ENCODE measurements at regions not wholly inside any gene's neighbourhood (a gene's known extent, or its start where the extent isn't known, plus 50 kb on each side); places are given as distances from the start of the nearest gene placed in this dataset.

DNA sequence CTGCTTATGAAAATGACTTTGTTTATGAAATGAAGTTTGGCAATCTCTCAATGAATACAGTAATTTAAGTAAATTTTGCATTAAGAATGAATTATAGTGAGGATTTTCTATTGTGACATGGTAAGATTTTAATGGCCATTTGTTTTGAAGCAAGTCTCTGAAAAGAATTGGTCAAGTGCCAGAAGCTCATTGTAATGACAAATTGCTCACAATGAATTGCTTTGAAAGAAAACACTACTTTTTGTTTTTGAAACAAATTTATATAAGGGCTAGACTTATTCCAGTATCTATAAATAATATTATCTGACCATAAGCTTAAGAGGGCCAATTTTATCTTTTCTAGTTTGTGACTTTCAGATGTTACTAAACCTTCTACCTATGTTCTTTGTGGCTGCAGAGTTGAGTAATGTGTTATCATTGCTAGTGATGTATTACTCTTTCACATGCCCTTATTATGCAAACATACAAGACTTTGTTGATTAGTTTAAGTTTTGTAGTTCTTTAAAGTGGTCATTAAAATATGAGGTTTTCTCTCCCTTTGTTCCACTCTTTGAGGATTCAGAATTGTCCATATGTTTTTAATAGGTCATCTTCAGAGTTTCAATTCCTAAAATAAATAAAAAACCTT is 93.0 kb upstream of the ZNF608 start:
- no peak for DNase-seq (ENCODE audit: low spot score)

DNA sequence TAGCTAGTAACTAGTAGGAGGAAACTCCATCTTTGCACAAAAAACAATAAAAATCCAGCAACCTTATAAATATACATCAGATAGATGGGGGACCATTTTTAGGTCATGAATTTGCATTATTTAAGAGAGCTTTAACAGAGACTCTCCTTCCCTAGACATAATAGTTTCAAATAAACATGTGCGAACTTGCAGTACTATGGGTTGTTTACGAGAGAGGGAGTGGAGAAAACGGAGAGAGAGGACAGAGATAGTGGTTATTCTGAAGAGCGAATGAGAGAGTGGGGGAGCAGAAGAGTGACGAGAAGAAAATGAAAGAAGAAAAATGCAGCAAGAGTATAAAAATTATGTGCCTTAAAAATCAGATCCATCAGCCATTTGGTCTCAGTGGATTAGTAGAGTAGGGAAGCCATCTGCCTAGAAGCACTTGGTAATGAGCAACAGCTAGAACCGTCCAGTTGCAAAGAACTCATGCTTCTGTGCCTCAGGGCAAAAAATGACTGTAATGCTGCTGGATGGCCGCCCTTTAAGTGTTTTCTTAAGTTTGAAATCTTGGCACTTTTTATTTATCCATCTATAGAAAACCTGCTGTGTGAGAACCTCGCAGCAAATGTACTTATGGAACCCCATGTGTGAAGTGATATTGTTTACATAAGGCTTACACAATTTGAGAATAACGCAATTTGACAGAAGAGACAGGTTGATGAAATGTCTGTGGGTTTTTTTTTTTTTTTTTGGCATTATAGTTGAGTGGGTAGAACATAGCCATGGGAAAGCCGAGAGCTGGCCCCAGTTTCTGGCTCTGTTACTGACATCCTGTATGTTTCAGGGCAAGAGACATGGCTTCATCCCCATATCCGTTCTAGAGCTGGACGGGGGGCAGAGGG is 95.6 kb upstream of the ZNF608 start:
- no peak for DNase-seq (ENCODE audit: low spot score)

DNA sequence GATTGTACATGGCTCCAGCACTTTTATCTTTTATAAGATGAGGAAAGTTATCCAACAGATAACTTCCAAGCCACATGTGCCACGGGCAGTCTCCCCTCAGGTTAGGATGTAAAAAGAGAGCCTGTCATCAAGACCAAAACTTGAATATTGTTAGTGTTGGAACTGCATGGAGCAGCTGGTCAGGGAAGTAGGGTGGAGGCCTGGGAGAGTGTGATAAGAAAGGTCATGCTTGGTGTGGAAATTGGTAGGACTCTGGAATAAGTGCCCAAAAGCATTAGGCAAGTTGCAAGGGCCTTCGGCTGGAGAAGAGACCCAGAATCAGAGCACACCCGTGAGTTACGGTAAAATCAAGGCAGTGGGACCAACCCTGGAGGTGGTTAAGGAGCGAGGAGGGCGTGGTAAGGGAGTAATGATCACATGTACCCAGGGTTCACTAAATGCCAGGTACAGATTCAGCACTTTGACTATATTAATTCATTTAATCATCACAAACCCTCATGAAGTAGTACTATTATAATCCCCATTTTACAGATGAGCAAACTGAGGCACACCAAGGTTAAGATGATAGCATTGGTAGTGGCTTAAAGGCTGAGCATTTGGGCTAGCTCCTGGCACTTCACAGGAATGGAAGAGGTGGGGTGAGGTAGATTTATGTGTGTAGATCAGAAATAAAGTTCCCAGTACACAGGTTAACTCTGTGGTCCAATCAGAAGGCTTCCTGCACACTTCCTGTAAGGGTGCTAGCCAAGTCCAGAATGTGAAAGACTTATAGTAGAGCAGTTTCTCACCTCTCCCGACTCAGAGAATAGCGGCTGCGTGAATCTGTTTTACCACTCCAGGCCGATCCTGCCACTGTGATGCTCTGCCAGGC is 96.5 kb upstream of the ZNF608 start:
- no peak for DNase-seq (ENCODE audit: low spot score)

DNA sequence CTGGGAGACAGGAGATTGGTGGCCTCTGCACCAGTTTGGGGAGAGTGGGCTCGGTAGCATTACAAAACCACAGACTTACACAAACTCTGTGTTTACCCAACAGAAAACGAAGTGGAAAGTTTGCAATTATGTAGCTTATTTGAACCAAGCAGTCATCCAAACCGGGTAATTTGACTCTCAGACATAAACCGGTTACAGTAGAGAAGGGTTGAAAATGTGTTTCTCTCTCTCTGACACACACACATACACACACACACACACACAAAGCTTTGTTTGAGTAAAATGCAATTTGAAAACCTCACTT is 97.1 kb upstream of the ZNF608 start:
- no peak for DNase-seq (ENCODE audit: low spot score)

DNA sequence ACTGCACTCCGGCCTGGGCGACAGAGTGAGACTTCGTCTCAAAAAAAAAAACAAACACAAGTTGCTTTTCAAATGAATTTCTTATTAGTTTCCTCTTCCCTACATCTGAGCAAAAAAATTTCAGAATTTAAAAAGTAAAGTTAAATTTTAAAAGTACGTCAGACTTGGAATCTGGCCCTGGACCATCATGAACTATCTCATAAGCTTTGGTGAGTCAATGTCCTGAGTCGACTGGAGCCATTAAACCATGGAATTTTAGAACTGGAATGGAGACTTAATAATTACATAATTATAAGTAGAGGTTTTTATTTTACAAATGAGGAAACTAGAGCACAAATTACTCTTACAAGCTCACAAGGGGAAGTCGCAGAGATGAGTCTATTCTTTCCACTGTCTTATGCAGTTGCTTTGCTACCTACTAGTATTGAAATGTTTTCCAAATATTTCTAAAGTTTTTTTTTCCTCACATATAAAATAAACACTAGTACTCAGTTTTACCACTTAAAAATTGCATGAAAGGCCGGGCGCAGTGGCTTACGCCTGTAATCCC is 98.0 kb upstream of the ZNF608 start:
- DNase-seq (ENCODE audit: low spot score): no peak

DNA sequence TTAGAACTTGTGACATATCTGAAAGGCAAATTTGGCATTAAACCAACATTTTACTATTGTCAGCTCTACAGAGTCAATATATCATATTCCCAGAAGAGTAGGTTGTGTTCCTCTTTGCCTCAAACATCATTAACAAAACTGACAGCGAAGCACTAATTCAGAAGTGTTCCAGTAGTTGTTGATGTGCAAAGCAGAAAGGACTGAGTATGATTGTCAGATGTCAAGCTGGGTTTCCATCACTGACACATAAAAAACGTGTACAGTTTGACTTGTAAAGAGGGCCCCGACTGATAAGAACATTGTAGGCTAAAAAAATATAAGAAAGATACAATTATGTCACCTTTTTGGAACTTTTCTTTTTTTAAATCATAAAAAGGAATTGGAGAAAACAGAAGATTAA is 101.5 kb upstream of the ZNF608 start:
- no peak for DNase-seq (ENCODE audit: low spot score)

DNA sequence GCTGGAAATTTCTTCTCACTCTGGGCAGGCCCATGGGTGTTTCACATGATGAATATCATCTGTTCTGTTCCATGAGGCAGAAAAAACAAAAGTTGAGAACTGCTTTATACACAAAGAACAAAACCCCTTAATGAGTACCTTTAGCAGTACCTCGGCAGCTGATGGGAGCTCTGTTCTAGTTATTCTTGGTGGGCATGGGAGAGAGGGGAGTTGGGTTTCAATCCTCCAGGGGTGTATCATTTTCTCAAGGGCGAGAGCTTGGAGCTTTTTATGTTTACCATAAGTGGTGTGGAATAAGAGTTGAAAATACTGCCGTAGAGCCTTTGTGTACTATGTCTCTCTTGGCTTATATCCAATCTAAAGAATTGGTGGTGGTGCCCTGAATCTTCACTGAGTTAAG is 103.3 kb upstream of the ZNF608 start:
- DNase-seq (ENCODE audit: low spot score): no peak

DNA sequence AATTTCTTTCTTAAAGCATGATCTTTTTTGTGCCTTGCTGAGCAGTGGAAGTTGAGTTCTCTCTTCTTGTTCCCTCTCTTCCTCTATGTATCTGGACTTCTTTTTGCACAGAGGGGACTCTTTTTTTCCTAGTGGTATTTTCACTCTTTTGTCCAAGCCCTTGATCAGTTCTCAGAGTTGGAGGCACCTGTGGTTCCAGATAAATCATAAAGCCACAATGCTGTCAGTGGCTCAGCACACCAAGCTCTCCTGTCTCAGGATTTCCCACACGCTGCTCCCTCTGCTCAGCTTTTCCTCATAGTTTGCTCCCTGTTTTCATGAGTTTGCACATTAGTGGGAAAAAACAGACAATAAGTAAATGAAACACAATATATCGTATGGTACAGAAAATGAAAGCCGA is 110.3 kb upstream of the ZNF608 start:
- no peak for DNase-seq (ENCODE audit: low spot score)

DNA sequence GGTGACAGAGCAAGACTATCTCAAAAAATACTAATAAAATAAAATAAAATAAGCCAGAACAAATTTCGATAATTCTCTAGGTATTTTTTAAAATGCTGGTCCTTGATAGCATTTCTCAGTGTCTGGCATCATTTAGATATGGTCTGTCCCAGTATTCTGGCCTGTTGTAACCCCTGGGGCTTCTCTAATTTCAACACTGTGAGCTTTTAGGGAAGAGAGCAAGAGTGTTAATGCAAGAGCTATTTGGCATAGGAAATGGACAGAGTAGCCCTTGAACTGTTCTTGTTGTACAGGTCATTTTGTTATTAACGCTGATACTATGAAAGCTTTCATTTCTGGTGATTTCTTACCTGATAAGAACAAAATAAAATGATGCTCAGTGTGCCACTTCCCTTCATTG is 112.2 kb upstream of the ZNF608 start:
- DNase-seq (ENCODE audit: low spot score): no peak

DNA sequence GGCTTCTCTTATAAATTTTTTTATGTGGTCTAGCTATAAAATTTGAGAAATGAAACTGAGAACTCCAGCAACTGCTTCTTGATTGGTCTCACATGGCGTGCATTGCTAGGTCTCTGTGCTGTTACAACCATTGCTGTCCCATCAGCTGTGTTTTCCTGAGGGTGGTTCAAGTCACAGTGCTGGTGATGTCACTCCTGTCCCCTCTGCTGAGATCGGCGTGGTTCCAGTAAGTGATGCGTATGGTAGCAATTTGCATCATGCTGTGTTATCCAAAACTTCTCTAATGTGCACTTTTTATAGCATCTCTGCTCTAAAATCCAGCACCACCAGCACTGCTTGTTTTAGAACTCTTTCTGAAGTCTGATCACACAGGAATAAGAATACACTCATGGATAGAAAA is 112.6 kb upstream of the ZNF608 start:
- DNase-seq (ENCODE audit: low spot score): no peak

DNA sequence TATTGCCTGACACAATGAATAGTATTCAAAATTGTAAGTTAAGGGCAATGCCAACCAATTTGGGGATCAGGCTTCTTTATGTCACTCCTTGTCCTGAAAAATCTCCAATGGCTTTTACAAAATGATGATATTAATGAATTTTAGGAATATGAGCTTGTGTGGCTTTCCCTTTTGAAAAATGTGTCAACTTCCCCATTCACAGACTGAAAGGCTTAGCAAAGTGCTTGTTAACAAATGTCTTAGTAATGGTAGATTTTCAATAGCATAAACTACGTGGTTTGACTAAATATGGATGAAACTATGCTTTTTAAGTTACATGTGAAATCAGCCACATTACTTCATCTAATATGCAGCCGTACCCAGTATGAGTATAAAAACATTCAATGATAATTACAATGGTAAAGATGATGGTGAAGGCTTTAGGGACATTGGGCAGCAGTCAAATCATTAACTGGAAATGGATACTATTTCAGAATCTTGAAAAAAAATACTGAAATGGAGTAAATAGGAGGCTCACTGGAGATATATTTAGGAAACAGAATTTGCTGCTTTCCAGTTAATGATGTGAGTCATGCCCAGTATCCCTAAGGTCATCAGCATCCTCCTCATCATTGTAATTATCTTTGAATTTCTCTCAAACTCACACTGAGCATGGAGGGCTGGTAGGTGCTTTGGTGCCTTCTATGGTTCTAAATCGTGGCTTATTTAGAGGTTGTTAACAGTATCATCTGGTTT is 113.3 kb upstream of the ZNF608 start:
- no peak for DNase-seq (ENCODE audit: low spot score)

DNA sequence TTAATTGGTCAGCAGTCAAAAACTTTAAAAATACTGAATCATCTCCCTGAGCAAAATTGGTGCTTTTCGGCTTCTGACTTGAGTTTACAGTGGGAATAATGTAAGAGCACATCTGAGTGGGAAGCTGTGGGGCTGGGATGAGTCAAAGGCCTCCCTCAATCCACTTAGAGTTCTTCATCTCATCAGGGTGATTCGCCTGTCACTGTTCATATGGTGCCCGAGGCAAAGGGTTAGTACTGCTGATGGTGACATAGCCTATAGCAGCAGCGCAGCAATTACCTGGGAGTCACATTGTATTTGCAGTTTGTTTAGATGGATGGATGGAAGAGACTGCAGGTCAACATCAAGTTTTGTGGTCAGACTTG is 113.8 kb upstream of the ZNF608 start:
- no peak for DNase-seq (ENCODE audit: low spot score)

DNA sequence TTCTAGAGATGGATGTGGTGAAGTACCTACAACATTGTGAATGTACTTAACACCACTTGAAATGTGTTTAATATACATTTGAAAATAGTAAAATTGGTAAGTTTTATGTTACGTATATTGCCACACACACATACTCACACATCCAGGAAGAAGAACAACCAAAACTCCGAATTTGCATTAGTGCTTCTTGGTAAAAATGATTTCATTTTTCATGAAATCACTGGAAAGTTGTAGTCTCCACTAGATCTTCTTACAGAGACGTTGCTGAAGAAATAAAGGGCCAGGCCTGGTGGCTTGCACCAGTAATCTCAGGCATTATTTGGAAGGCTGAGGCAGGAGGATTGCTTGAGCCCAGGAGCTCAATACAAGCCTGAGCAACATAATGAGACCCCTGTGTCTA is 118.6 kb upstream of the ZNF608 start:
- DNase-seq (ENCODE audit: low spot score): no peak

DNA sequence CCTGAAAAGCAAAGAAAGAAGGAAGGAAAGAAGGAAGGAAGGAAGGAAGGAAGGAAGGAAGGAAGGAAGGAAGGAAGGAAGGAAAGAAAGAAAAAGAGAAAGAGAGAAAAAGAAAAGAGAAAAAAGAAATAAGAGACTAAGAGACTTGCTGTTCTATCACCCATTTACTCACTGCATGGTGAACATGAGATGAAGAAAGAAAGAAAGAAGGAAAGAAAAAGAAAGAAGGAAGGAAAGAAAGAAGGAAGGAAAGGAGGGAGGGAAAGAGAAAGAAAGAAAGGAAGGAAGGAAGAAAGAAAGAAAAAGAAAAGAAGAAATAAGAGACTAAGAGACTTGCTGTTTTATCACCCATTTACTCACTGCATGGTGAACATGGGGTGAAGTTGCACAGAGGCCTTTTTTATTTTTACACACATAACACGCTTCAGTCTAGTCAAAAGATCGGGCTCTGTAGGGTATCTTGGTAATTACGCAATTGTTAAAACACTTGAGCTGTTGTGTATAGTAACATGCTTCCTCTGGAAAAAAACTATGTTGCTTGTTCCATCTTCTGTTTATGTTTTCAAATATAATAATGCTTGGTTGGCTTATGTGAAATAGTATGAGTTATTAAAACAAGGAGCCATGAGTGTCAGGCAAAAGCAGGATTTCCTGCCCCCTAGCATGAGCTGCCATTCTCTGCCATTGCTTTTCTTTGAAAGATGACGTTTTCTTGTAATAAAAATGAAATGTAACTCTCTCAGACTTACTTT is 119.3 kb upstream of the ZNF608 start:
- DNase-seq (ENCODE audit: low spot score): no peak

DNA sequence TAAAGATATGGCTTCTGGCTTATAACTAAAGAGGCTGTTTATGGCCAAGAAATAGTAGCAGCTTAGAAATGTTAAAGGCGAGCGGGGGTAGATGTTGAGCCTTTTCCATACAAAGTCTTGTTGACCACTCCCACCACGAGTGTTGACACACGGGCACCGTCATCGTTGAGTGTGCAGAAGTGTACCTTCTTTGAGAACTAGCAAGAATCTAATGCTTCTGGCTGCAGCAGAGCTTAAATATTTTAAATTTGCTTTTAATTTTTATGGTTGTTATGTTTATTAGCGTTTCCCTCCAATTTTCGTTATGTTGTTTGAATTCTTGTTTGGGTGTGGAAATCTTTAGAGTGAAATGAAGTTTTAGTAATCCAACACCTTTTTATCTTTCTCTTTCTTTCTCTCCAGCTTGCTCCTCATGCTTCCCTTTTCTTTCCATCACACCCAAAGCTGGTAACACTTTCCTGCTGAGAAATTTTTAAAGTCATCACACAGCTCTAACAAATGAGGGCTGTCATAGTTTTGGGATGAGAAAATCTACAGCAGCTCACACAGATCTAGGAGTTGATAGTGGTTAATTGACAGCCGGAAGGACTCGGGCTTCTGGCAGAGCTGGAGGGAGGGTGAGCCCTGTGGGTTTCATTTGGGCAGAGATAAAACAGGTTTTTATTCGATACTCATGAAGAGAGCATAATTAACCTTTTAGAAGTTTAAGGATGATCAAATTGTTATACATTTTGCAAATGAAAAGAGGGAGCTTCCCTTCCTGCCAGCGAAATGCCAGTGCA is 120.1 kb upstream of the ZNF608 start:
- DNase-seq (ENCODE audit: low spot score): no peak

DNA sequence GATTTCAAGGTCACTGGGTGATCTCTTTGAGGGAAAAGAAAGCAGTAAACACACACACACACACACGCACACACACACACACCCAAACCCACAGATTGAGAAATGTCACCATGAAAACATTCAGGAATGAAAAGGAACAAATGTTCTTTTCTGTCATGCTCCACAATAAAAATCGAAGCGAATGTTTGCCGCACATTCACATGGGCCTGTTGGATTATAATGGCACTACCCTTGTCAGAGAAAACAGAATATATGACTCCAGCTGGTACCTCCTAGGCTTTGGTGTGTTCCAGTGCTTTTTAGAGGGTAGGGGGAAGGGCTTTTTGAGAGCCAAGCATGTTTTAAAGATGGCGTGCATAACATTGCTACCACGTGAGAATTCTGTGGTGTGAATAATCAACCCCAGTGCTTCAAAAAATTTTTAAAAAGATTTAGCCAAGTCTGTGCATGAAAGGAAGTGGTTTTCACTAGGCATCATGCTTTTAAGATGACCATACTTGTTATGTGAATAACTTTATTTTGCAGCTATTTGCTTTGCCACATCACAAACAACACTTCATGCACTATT is 120.8 kb upstream of the ZNF608 start:
- DNase-seq (ENCODE audit: low spot score): no peak

DNA sequence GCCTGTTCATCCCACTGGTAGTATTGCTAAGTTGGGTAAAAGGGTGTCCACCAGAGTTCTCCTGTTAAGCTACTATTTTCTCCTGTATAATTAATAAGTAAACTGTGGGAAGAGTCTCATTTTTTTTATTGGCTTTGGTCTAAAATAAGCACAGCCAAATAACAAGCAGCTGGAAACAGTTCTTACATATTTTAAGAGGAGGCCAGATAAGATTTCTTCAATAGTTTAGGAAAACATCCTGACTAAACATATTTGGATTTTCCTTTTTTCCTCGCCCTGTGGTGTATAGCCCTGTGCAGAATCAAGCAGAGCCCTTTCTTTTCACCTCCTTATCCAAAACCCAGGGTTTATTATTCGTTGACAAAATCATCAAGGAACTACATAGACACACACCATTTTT is 122.2 kb upstream of the ZNF608 start:
- DNase-seq (ENCODE audit: low spot score): no peak

DNA sequence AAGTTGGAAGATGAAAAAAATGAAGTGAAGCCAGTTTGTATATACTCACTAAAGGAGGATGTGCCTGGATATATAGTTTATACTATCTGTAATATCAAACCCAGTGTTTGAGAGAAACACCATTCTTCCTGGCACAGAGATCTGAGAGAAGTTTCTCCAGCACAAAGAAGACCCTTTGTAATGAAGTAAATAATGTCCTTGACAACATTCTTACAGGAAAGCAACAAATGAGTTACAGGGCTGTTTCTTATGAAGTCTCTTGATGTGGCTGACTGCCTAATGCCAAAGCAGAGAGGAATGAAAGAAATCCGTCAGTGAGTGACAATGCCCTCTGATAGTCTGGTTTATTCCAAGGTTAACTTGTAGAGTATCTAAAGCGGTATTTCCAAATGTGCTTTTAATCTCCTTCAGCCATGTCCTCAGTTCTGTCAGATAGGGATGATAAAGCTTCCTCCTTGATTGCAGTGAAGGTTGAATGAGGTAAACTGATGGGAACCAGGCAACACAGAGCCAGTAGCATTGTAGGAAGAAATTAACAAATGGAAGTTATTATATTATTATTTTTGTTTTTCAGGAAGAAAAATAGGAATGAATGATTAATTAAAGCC is 123.1 kb upstream of the ZNF608 start:
- no peak for DNase-seq (ENCODE audit: low spot score)

DNA sequence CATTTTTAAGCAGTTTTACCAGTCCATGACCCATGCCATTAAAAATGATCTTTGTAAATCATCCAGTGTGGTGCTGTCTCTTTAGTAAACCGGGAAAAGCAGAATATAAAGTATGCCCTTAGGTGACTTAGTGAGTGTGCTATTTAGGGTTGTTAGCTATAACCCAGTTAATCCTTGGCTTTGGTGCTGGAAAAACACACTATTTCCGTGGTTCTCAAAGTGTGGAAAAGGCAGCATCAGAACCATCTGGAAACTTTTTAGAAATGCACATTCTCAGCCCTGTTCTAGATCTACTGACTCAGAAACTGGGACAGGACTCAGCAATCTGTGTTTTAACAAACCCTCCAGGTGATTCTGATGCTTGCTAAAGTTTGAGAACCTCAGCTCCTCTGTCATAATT is 123.6 kb upstream of the ZNF608 start:
- no peak for DNase-seq (ENCODE audit: low spot score)

DNA sequence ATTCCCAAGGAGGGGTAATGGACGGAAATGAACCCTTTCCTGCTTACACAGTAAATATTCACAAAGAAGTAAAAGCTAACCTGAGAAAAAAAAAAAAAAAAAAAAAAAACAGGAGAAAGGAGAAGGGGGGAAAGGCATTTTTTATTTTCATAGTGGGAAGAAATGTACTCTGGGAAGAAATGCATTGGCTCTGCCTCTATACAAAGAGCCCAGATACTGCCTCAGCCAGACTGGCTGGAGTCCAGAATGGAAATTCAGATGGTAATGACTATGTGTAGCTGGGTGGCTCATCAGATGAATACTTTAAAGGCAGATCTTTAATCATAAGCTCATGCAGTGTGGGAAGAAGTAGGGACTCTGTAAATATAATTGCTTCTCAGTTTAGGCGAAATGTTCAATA is 124.9 kb upstream of the ZNF608 start:
- no peak for DNase-seq (ENCODE audit: low spot score)

Data from kidney capillary endothelial cell (primary cell).